A549 (cell line): ENCODE measurements at regions not wholly inside any gene's neighbourhood (a gene's known extent, or its start where the extent isn't known, plus 50 kb on each side); places are given as distances from the start of the nearest gene placed in this dataset.

Experiments used
- ATAC-seq, 2 experiments: fragments of 200-7000 bp in 1 of 2; fragments of >200 bp in 1 of 2; cut with Nextera tagmentation in 1 of 2; cut with Tn5 transposase in 1 of 2; 3 replicates each; pipeline versions ENCODE4 v1.8.0 to v1.9.1; 2018 to 2020; ENCODE audit warnings: mild to moderate bottlenecking in 1 of 2, moderate library complexity in 1 of 2
- CTCF ChIA-PET: fragments of 300-600 bp; sonication (Branson Sonifier 250); formaldehyde crosslinking; extraction: SDS; loops from one replicate; lab custom pipeline; 2021; ENCODE audit warnings: antibody characterized with exemption, inconsistent platforms; lab: Yijun Ruan, JAX
- POLR2A ChIA-PET: fragments of 350-600 bp; formaldehyde crosslinking; extraction: SDS; loops from one replicate; lab custom pipeline; 2021; ENCODE audit warnings: antibody characterized with exemption, inconsistent platforms; lab: Yijun Ruan, JAX
- DNase-seq, 2 experiments: peaks; one replicate each; pipeline versions ENCODE4 v3.0.0 to v3.0.0-alpha.2; 2011 to 2016; ENCODE audit warnings: low read depth in 1 of 2, low spot score in 1 of 2
- FAIRE-seq: peaks from 2 replicates; lab custom pipeline; 2011; peaks lifted over from hg19 to GRCh38; lab: Jason Lieb, UNC
- H3K27ac ChIP-seq, 2 experiments: fragments of >200 bp; sonication (Bioruptor Twin); formaldehyde crosslinking; 3 replicates each; pipeline ENCODE4 v1.5.1; 2016 to 2017
- H3K4me1 ChIP-seq: fragments of >200 bp; sonication (Bioruptor Twin); formaldehyde crosslinking; 3 replicates; pipeline ENCODE4 v1.6.1; 2016
- H3K4me2 ChIP-seq: fragments of >200 bp; sonication (Bioruptor Twin); formaldehyde crosslinking; 3 replicates; pipeline ENCODE4 v1.6.1; 2016
- H3K4me3 ChIP-seq: fragments of >200 bp; sonication (Bioruptor Twin); formaldehyde crosslinking; 3 replicates; pipeline ENCODE4 v1.5.1; 2016
- H3K9me3 ChIP-seq: fragments of >200 bp; sonication (Bioruptor Twin); formaldehyde crosslinking; 3 replicates; pipeline ENCODE4 v1.6.1; 2016
- ATOH8 ChIP-seq: fragments of 250-450 bp; sonication (Bioruptor Pico); IDR thresholded peaks from 2 replicates; pipeline ENCODE4 v1.5.0; 2020; ENCODE audit warnings: low read depth, mild to moderate bottlenecking, moderate library complexity
- CBX8 ChIP-seq: fragments of 200-600 bp; sonication (generic); IDR thresholded peaks from 2 replicates; pipeline ENCODE4 v1.6.1; 2016
- CEBPB ChIP-seq, 2 experiments: fragments of >200 bp in 1 of 2; sonication (Bioruptor Twin) in 1 of 2; formaldehyde crosslinking in 1 of 2; IDR thresholded peaks; 2 replicates each; pipeline ENCODE4 v1.6.1; 2012 to 2016
- CHD4 ChIP-seq: fragments of 200-600 bp; sonication (generic); IDR thresholded peaks from 2 replicates; pipeline ENCODE4 v1.6.1; 2016; ENCODE audit warnings: antibody characterized with exemption, mild to moderate bottlenecking, borderline replicate concordance
- CTCF ChIP-seq: fragments of >200 bp; sonication (Bioruptor Twin); formaldehyde crosslinking; IDR thresholded peaks from 3 replicates; pipeline ENCODE4 v1.5.1; 2016
- E2F6 ChIP-seq: IDR thresholded peaks from 2 replicates; pipeline ENCODE4 v1.6.1; 2012; ENCODE audit warnings: low read depth, borderline replicate concordance
- EHMT2 ChIP-seq: fragments of 200-600 bp; sonication (generic); IDR thresholded peaks from 2 replicates; pipeline ENCODE4 v1.6.1; 2016; ENCODE audit warnings: antibody characterized with exemption, low read depth, mild to moderate bottlenecking, moderate library complexity
- FOXS1 ChIP-seq: fragments of 250-450 bp; sonication (Bioruptor Pico); IDR thresholded peaks from 2 replicates; pipeline ENCODE4 v1.5.0; 2020; ENCODE audit warnings: mild to moderate bottlenecking, moderate library complexity
- HES2 ChIP-seq: fragments of >200 bp; sonication (Bioruptor Twin); formaldehyde crosslinking; IDR thresholded peaks from 2 replicates; pipeline ENCODE4 v1.6.1; 2016
- HEYL ChIP-seq: fragments of 250-450 bp; sonication (Bioruptor Pico); IDR thresholded peaks from 2 replicates; pipeline ENCODE4 v1.8.0; 2021; ENCODE audit warnings: mild to moderate bottlenecking, moderate library complexity
- HOXA7 ChIP-seq: fragments of 250-450 bp; sonication (Bioruptor Pico); IDR thresholded peaks from 2 replicates; pipeline ENCODE4 v1.5.0; 2020; ENCODE audit warnings: mild to moderate bottlenecking, moderate library complexity
- HOXB13 ChIP-seq: fragments of 250-450 bp; sonication (Bioruptor Pico); IDR thresholded peaks from 2 replicates; pipeline ENCODE4 v1.5.0; 2020; ENCODE audit warnings: low read depth, mild to moderate bottlenecking, moderate library complexity
- JUNB ChIP-seq: fragments of >200 bp; sonication (Bioruptor Twin); formaldehyde crosslinking; IDR thresholded peaks from 2 replicates; pipeline ENCODE4 v1.6.1; 2016
- KDM5A ChIP-seq: fragments of 200-600 bp; sonication (generic); IDR thresholded peaks from 2 replicates; pipeline ENCODE4 v1.6.1; 2016; ENCODE audit warnings: antibody characterized with exemption, mild to moderate bottlenecking
- MAFK ChIP-seq: fragments of 450-650 bp; IDR thresholded peaks from 2 replicates; pipeline ENCODE4 v1.6.1; 2014; ENCODE audit not compliant: partially characterized antibody
- MYC ChIP-seq: IDR thresholded peaks from 2 replicates; pipeline ENCODE4 v1.6.1; 2012; ENCODE audit warnings: mild to moderate bottlenecking, inconsistent platforms, low read length, improper control_type of control experiment, borderline replicate concordance
- NR3C1 ChIP-seq: fragments of >200 bp; sonication (Bioruptor Twin); formaldehyde crosslinking; IDR thresholded peaks from 3 replicates; pipeline ENCODE4 v1.6.1; 2017
- PBX3 ChIP-seq: IDR thresholded peaks from 2 replicates; pipeline ENCODE4 v1.6.1; 2012
- PHF8 ChIP-seq: fragments of 200-600 bp; sonication (generic); IDR thresholded peaks from 2 replicates; pipeline ENCODE4 v1.6.1; 2016; ENCODE audit warnings: low read depth, mild to moderate bottlenecking, antibody characterized with exemption, moderate library complexity, borderline replicate concordance
- POLR2A ChIP-seq: IDR thresholded peaks from 2 replicates; pipeline ENCODE4 v1.6.1; 2012; ENCODE audit warnings: mild to moderate bottlenecking, low read length
- POLR2AphosphoS2 ChIP-seq: conservative IDR thresholded peaks from 2 replicates; pipeline ENCODE4 v1.6.1; 2012; ENCODE audit warnings: low read length, improper control_type of control experiment, inconsistent platforms
- RARB ChIP-seq: fragments of 250-450 bp; sonication (Bioruptor Pico); IDR thresholded peaks from 2 replicates; pipeline ENCODE4 v1.8.0; 2021; ENCODE audit warnings: mild to moderate bottlenecking, moderate library complexity
- REST ChIP-seq: fragments of 200-600 bp; sonication (generic); IDR thresholded peaks from 2 replicates; pipeline ENCODE4 v1.6.1; 2016; ENCODE audit warnings: antibody characterized with exemption, mild to moderate bottlenecking, moderate library complexity
- ZFP36 ChIP-seq: fragments of 450-650 bp; IDR thresholded peaks from 2 replicates; pipeline ENCODE4 v1.6.1; 2014; ENCODE audit warnings: borderline replicate concordance; ENCODE audit not compliant: partially characterized antibody
- ZNF302 ChIP-seq: fragments of 250-450 bp; sonication (Bioruptor Pico); IDR thresholded peaks from 2 replicates; pipeline ENCODE4 v1.9.0; 2021; ENCODE audit warnings: inconsistent platforms, mild to moderate bottlenecking, moderate library complexity
- WGBS: methylation state at CpG from one replicate; pipeline ENCODE4 v1.1.6; 2017; ENCODE audit errors: missing lambda C conversion rate; 5-methylcytosine and 5-hydroxymethylcytosine counted together

- ChIA-PET CTCF (no interaction called here), POLR2A (no interaction called here)
- DNase-seq, result no peak
- 9% methylated on average over 1 of the region's 1 CpG for WGBS
- Histone ChIP-seq H3K4me1 (no peaks in the 10 kb centered on the region), H3K4me2 (no peak overlapping the region), H3K9me3 (no peaks in the 10 kb centered on the region), H3K27ac (no peak overlapping the region), H3K4me3 (no peak overlapping the region)
- no peak for FAIRE-seq
- ATAC-seq, result no peak
- TF ChIP-seq KDM5A (no peak), HES2 (no peak), MAFK (no peak), PHF8 (no peak), ZNF302 (CRISPR knock-in tag) (no peak), POLR2A (no peak), CTCF (no peak), ZFP36 (no peak)
Measured at GRCh38 chr5:98604301-98604700, 169.2 kb upstream of the RGMB start.

- ChIA-PET POLR2A (no interaction called here), CTCF (no interaction called here)
- H3K9me3 ChIP-seq, result no peaks in the 10 kb centered on the region
- 30% methylated on average over 4 of the region's 4 CpGs for WGBS
- H3K4me1 ChIP-seq, result no peaks in the 10 kb centered on the region
- H3K4me3 ChIP-seq, result no peak overlapping the region
- H3K4me2 ChIP-seq, result no peak overlapping the region
- no peak overlapping the region for H3K27ac ChIP-seq
- ATAC-seq (no peak), FAIRE-seq (no peak)
- TF ChIP-seq E2F6 (no peak), HOXB13 (CRISPR knock-in tag) (no peak), MYC (no peak), CBX8 (no peak), NR3C1 (no peak), JUNB (no peak), EHMT2 (no peak), KDM5A (no peak), POLR2AphosphoS2 (no peak), FOXS1 (CRISPR knock-in tag) (no peak), CEBPB (IDR thresholded peaks at IDR 0.05) (no peak), PBX3 (no peak), ZNF302 (CRISPR knock-in tag) (no peak), RARB (no peak), REST (no peak), HOXA7 (CRISPR knock-in tag) (no peak), CHD4 (no peak), HEYL (CRISPR knock-in tag) (no peak), ATOH8 (no peak)
- TF ChIP-seq, all 56 proteins: peak for 0
- no peak for DNase-seq
Measured at GRCh38 chr5:98604721-98605425, 168.6 kb upstream of the RGMB start.
